RPMI7951 (cell line): ENCODE measurements at regions not wholly inside any gene's neighbourhood (a gene's known extent, or its start where the extent isn't known, plus 50 kb on each side); places are given as distances from the start of the nearest gene placed in this dataset.
A peak's percentile ranks its signal among the peaks of the same experiment; 100 is the strongest.
"Not testable (repeated sequence)": the region's sequence is repeated elsewhere in the genome, so short reads cannot be mapped to it uniquely, and the experiment has no call there.

Experiments
- DNase-seq: peaks from one replicate; pipeline ENCODE4 v3.0.0-alpha.2; 2012; ENCODE audit warnings: low read depth

GRCh38 chr2:215862351-215862771, 151.0 kb downstream of the MREG start:
- no peak for DNase-seq

- DNase-seq: no peak
Measured at GRCh38 chr2:215861607-215862350, 151.6 kb downstream of the MREG start.

- no peak for DNase-seq
Measured at GRCh38 chr2:215856080-215856479, 157.3 kb downstream of the MREG start.

GRCh38 chr2:215855308-215855707, 158.0 kb downstream of the MREG start:
- DNase-seq: not testable (repeated sequence)

GRCh38 chr2:215854008-215854407, 159.3 kb downstream of the MREG start:
- no peak for DNase-seq

GRCh38 chr2:215851696-215852095, 161.7 kb downstream of the MREG start:
- no peak for DNase-seq

GRCh38 chr2:215851082-215851481, 162.3 kb downstream of the MREG start:
- DNase-seq: no peak

- no peak for DNase-seq
Measured at GRCh38 chr2:215850380-215850779, 163.0 kb downstream of the MREG start.

GRCh38 chr2:215849771-215850170, 163.6 kb downstream of the MREG start:
- no peak for DNase-seq

- no peak for DNase-seq
Measured at GRCh38 chr2:215848698-215849097, 164.7 kb downstream of the MREG start.

GRCh38 chr2:215848146-215848545, 165.2 kb downstream of the MREG start:
- DNase-seq: no peak

- DNase-seq: no peak
Measured at GRCh38 chr2:215847718-215848117, 165.6 kb downstream of the MREG start.

GRCh38 chr2:215847056-215847455, 166.3 kb downstream of the MREG start:
- no peak for DNase-seq

- DNase-seq: peak; percentile 21
Measured at GRCh38 chr2:215845839-215846586, 167.3 kb downstream of the MREG start.

GRCh38 chr2:215843579-215843978, 169.8 kb downstream of the MREG start:
- peak; percentile 93 for DNase-seq

- peak; percentile 29 for DNase-seq
Measured at GRCh38 chr2:215841175-215841816, 172.1 kb downstream of the MREG start.

GRCh38 chr2:215839816-215840215, 173.5 kb downstream of the MREG start:
- DNase-seq: no peak

- DNase-seq: no peak
Measured at GRCh38 chr2:215839309-215839708, 174.0 kb downstream of the MREG start.

GRCh38 chr2:215836881-215837280, 176.5 kb downstream of the MREG start:
- DNase-seq: no peak

GRCh38 chr2:215835657-215836056, 177.7 kb downstream of the MREG start:
- DNase-seq: peak; percentile 30

- DNase-seq: no peak
Measured at GRCh38 chr2:215835231-215835630, 178.1 kb downstream of the MREG start.

GRCh38 chr2:215833531-215834162, 179.7 kb downstream of the MREG start:
- DNase-seq: peak; percentile 77
